Mucosa of rectum (tissue), 2 donors: ENCODE measurements at regions not wholly inside any gene's neighbourhood (a gene's known extent, or its start where the extent isn't known, plus 50 kb on each side); places are given as distances from the start of the nearest gene placed in this dataset.

Experiments
- H3K27ac ChIP-seq, 2 donors: one replicate each; pipeline ENCODE4 v1.7.0; 2013; ENCODE audit warnings: inconsistent platforms in 2 of 2, low read depth in 2 of 2, low read length in 2 of 2
- H3K27me3 ChIP-seq, 2 donors: one replicate each; pipeline ENCODE4 v1.7.0; 2013; ENCODE audit warnings: low read length in 2 of 2; ENCODE audit not compliant: control insufficient read depth in 2 of 2, insufficient read depth in 2 of 2
- H3K36me3 ChIP-seq, 2 donors: one replicate each; pipeline ENCODE4 v1.7.0; 2013; ENCODE audit warnings: low read length in 2 of 2; ENCODE audit not compliant: control insufficient read depth in 2 of 2, insufficient read depth in 2 of 2
- H3K4me1 ChIP-seq, 2 donors: one replicate each; pipeline ENCODE4 v1.7.0; 2013; ENCODE audit warnings: low read length in 2 of 2, mild to moderate bottlenecking in 1 of 2; ENCODE audit not compliant: control insufficient read depth in 2 of 2, insufficient read depth in 2 of 2
- H3K4me3 ChIP-seq, 2 donors: one replicate each; pipeline ENCODE4 v1.7.0; 2013; ENCODE audit warnings: low read length in 2 of 2
- H3K9ac ChIP-seq, 2 donors: one replicate each; pipeline ENCODE4 v1.7.0; 2013; ENCODE audit warnings: low read length in 2 of 2, low read depth in 1 of 2, mild to moderate bottlenecking in 1 of 2
- H3K9me3 ChIP-seq, 2 donors: one replicate each; pipeline ENCODE4 v1.7.0; 2013; ENCODE audit warnings: low read length in 2 of 2; ENCODE audit not compliant: control insufficient read depth in 2 of 2
- donor health status: healthy.
- donor health status: Normal muscosa, but diverticular disease.

GRCh38 chr5:26034813-26035212 lies 1003.6 kb downstream of the CDH9 start:
- H3K27me3 ChIP-seq: no peaks in the 10 kb centered on the region
- no peak overlapping the region for H3K9ac ChIP-seq
- no peaks in the 10 kb centered on the region for H3K4me1 ChIP-seq
- H3K9me3 ChIP-seq: no peaks in the 10 kb centered on the region
- H3K4me3 ChIP-seq: no peak overlapping the region
- no peaks in the 10 kb centered on the region for H3K36me3 ChIP-seq
- no peak overlapping the region for H3K27ac ChIP-seq

GRCh38 chr5:26031481-26031880 lies 1006.9 kb downstream of the CDH9 start:
- no peaks in the 10 kb centered on the region for H3K27me3 ChIP-seq
- no peaks in the 10 kb centered on the region for H3K36me3 ChIP-seq
- H3K27ac ChIP-seq: no peak overlapping the region
- no peaks in the 10 kb centered on the region for H3K9me3 ChIP-seq
- H3K4me3 ChIP-seq: no peak overlapping the region
- no peak overlapping the region for H3K9ac ChIP-seq
- no peaks in the 10 kb centered on the region for H3K4me1 ChIP-seq

GRCh38 chr5:26026044-26026443 lies 1012.3 kb downstream of the CDH9 start:
- no peaks in the 10 kb centered on the region for H3K36me3 ChIP-seq
- no peak overlapping the region for H3K9ac ChIP-seq
- H3K27ac ChIP-seq: no peak overlapping the region
- H3K27me3 ChIP-seq: no peaks in the 10 kb centered on the region
- H3K9me3 ChIP-seq: peaks cover 0 to 3% of the 10 kb centered on the region in 2 donors
- H3K4me1 ChIP-seq: no peaks in the 10 kb centered on the region
- no peak overlapping the region for H3K4me3 ChIP-seq

DNA sequence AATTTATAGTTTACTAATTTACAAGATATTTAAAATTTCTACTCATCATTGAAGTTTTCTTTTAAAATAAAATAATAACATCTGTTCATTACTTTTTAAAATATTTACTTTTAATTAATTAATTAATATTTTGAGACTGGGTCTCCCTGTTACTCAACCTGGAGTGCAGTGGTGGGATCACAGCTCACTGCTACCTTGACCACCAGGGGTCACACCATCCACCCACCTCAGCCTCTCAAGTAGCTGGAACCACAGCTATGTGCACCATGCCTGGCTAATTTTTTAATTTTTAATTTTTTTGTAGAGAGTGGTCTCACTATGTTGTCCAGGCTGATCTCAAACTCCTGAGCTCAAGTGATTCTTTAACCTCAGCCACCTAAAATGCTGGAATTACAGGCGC lies 1013.6 kb downstream of the CDH9 start:
- H3K9ac ChIP-seq: no peak overlapping the region
- H3K27ac ChIP-seq: no peak overlapping the region
- no peak overlapping the region for H3K4me3 ChIP-seq
- H3K4me1 ChIP-seq: no peaks in the 10 kb centered on the region
- no peaks in the 10 kb centered on the region for H3K36me3 ChIP-seq
- H3K27me3 ChIP-seq: no peaks in the 10 kb centered on the region
- peaks cover 0 to 3% of the 10 kb centered on the region in 2 donors for H3K9me3 ChIP-seq

DNA sequence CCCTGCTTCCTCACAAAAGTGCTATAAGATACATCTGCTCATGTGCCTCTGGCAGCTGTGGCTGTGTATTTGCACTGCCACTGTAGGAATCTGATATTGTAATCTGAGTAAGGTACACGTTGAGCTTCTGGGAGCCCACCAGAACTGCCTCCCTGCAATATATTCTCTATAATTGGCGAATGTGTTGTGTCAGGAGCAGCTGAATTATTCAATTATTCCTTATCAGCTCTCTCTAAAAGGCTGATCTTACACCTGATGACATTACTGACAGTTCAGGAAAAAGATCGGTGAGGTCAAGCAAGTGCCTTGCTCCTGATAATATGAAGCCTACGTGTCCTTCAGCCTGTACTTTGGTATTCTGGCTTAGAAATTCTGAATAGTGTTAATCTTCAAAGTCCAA lies 1015.0 kb downstream of the CDH9 start:
- Histone ChIP-seq H3K9me3 (peaks cover 0 to 3% of the 10 kb centered on the region in 2 donors), H3K9ac (no peak overlapping the region), H3K27ac (no peak overlapping the region), H3K4me3 (no peak overlapping the region), H3K36me3 (no peaks in the 10 kb centered on the region), H3K27me3 (no peaks in the 10 kb centered on the region), H3K4me1 (no peaks in the 10 kb centered on the region)

- Histone ChIP-seq H3K27ac (no peak overlapping the region), H3K4me3 (no peak overlapping the region), H3K9ac (no peak overlapping the region), H3K9me3 (peaks cover 2 to 4% of the 10 kb centered on the region in 2 donors), H3K4me1 (no peaks in the 10 kb centered on the region), H3K36me3 (no peaks in the 10 kb centered on the region), H3K27me3 (no peaks in the 10 kb centered on the region)
These were observed 1024.2 kb downstream of the CDH9 start for GRCh38 chr5:26014206-26014605.

DNA sequence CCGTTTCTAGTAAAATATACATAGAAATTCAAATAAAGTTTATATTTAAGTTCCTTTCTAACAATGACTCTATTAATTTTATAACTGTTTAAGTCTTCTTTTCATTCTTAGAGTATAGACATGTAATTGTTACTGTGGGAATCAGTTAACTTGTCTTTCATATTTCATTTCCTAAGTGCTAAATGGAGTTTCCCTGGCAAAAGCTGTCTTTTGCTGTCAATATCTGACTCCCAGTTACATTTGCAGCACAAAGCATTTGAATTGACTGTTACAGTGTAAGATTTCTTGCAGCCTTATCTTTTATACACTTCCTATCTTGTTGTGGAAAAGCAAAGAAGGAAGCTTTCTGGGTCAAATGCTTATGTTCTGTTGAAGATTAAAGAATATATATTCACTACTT lies 1026.3 kb downstream of the CDH9 start:
- Histone ChIP-seq H3K4me1 (no peaks in the 10 kb centered on the region), H3K9me3 (peaks cover 2 to 4% of the 10 kb centered on the region in 2 donors), H3K27ac (no peak overlapping the region), H3K9ac (no peak overlapping the region), H3K27me3 (no peaks in the 10 kb centered on the region), H3K4me3 (no peak overlapping the region), H3K36me3 (no peaks in the 10 kb centered on the region)

- no peak overlapping the region for H3K27ac ChIP-seq
- no peak overlapping the region for H3K9ac ChIP-seq
- peaks cover 0 to 2% of the 10 kb centered on the region in 2 donors for H3K9me3 ChIP-seq
- no peaks in the 10 kb centered on the region for H3K36me3 ChIP-seq
- H3K27me3 ChIP-seq: no peaks in the 10 kb centered on the region
- no peaks in the 10 kb centered on the region for H3K4me1 ChIP-seq
- no peak overlapping the region for H3K4me3 ChIP-seq
These were observed 1028.6 kb downstream of the CDH9 start for GRCh38 chr5:26009742-26010141.

DNA sequence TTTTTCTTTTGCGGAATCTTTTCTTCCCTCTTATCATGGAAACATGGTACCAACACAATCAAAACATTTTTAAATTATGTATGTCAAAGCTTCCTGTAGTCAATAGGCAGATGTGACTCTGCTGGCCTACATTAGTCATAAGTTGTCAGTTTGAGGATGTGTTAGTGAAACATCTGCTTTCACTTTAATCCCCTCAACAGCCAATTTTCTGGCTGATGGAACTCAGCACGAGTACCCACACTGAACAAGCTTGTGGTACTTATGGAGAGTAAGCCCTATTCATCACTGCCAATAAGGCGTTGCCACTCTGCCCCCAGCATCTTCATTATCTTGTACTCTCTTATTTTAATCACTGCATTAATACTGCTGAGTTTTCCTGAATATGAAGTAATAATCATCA lies 1034.4 kb downstream of the CDH9 start:
- no peaks in the 10 kb centered on the region for H3K4me1 ChIP-seq
- no peaks in the 10 kb centered on the region for H3K36me3 ChIP-seq
- H3K27me3 ChIP-seq: no peaks in the 10 kb centered on the region
- no peak overlapping the region for H3K9ac ChIP-seq
- H3K9me3 ChIP-seq: no peaks in the 10 kb centered on the region
- H3K27ac ChIP-seq: no peak overlapping the region
- H3K4me3 ChIP-seq: no peak overlapping the region

- no peak overlapping the region for H3K4me3 ChIP-seq
- H3K36me3 ChIP-seq: no peaks in the 10 kb centered on the region
These were observed 1043.2 kb downstream of the CDH9 start for GRCh38 chr5:25995209-25995608.

DNA sequence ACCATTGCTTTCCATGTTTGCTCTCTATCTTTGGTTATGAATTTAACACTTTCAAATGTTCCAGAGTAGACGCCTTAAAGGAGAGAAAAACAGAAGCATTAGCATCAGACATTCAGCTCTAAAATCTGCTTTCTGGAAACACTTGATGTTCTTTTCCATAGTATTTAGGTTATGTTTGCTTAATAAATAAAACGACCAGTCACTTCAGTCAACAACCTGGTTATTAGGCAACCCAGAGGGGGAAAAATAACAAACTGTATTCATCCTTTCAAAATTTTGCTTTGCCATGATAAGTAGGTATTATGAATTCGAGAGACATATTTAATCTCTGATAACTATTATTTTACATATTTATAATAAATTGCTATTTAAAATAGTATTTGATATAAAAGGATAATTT lies 1044.7 kb downstream of the CDH9 start:
- no peaks in the 10 kb centered on the region for H3K9me3 ChIP-seq
- H3K36me3 ChIP-seq: no peaks in the 10 kb centered on the region
- H3K9ac ChIP-seq: no peak overlapping the region
- no peaks in the 10 kb centered on the region for H3K27me3 ChIP-seq
- H3K4me3 ChIP-seq: no peak overlapping the region
- no peak overlapping the region for H3K27ac ChIP-seq
- no peaks in the 10 kb centered on the region for H3K4me1 ChIP-seq

More at GRCh38 chr5:25995209-25995608, 1043.2 kb downstream of the CDH9 start:
- Histone ChIP-seq H3K9me3 (no peaks in the 10 kb centered on the region), H3K9ac (no peak overlapping the region), H3K27me3 (no peaks in the 10 kb centered on the region), H3K27ac (no peak overlapping the region), H3K4me1 (no peaks in the 10 kb centered on the region)
